A549 (cell line): ENCODE measurements at regions not wholly inside any gene's neighbourhood (a gene's known extent, or its start where the extent isn't known, plus 50 kb on each side); places are given as distances from the start of the nearest gene placed in this dataset.

Experiments
- JUNB ChIP-seq: fragments of >200 bp; sonication (Bioruptor Twin); formaldehyde crosslinking; IDR thresholded peaks from 2 replicates; pipeline ENCODE4 v1.6.1; 2016
- POLR2A ChIP-seq: IDR thresholded peaks from 2 replicates; pipeline ENCODE4 v1.6.1; 2012; ENCODE audit warnings: mild to moderate bottlenecking, low read length
- RFX5 ChIP-seq: fragments of 450-650 bp; IDR thresholded peaks from 2 replicates; pipeline ENCODE4 v1.7.1; 2014; ENCODE audit warnings: antibody characterized with exemption, mild to moderate bottlenecking, moderate library complexity
- TF ChIP-seq, protein P1 (sequence below): fragments of >200 bp; sonication (Bioruptor Twin); formaldehyde crosslinking; IDR thresholded peaks from 3 replicates; pipeline ENCODE4 v1.5.1; 2016
- TF ChIP-seq, protein P2 (sequence below): IDR thresholded peaks from 2 replicates; pipeline ENCODE4 v1.6.1; 2012; ENCODE audit warnings: low read depth, borderline replicate concordance

DNA sequence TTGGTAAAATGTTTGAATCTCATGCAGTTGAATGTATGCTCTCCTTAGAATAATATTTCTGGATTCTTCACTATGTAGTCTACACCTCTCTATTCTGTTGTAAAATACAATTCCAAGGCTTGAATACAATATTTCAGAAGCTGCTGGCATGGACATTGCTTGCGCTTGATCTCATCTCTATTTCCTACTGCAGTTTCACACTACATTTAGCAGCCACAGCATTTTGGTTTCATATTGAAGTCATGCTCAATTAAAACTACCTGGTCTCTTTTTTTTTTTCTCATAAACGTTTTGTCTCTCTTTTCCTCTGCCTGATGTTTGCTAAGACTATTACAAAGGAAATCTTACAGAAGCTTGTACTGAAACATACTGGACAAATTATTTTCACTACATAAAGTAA, 631.0 kb upstream of the TMPRSS15 start:
- TF ChIP-seq JUNB = no peak
- TF ChIP-seq, protein P1, sequence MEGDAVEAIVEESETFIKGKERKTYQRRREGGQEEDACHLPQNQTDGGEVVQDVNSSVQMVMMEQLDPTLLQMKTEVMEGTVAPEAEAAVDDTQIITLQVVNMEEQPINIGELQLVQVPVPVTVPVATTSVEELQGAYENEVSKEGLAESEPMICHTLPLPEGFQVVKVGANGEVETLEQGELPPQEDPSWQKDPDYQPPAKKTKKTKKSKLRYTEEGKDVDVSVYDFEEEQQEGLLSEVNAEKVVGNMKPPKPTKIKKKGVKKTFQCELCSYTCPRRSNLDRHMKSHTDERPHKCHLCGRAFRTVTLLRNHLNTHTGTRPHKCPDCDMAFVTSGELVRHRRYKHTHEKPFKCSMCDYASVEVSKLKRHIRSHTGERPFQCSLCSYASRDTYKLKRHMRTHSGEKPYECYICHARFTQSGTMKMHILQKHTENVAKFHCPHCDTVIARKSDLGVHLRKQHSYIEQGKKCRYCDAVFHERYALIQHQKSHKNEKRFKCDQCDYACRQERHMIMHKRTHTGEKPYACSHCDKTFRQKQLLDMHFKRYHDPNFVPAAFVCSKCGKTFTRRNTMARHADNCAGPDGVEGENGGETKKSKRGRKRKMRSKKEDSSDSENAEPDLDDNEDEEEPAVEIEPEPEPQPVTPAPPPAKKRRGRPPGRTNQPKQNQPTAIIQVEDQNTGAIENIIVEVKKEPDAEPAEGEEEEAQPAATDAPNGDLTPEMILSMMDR = no peak
- no peak for TF ChIP-seq POLR2A
- no peak for TF ChIP-seq RFX5
- TF ChIP-seq, protein P2, sequence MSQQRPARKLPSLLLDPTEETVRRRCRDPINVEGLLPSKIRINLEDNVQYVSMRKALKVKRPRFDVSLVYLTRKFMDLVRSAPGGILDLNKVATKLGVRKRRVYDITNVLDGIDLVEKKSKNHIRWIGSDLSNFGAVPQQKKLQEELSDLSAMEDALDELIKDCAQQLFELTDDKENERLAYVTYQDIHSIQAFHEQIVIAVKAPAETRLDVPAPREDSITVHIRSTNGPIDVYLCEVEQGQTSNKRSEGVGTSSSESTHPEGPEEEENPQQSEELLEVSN = no peak
